ENCODE measurements at regions not wholly inside any gene's neighbourhood (a gene's known extent, or its start where the extent isn't known, plus 50 kb on each side); places are given as distances from the start of the nearest gene placed in this dataset.

DNA sequence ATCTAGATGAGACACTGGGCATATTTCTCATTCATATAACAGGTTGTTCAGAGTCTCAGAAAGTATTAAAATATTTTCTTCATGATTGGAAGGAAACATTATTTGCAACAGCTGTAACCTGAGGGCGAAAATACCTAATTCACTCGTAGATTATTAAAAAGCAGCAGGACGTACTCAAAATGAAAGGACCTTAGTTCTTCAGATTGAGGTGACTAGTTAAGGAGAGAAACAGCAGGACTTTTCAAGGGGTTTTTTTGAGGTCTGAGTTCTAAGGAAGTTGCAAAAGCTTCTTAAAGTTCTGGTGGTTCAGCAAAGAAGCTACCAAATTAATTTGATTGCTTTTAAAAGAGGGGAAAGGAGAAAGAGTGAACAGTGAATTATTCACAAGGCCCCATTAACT is 174.9 kb downstream of the TMEM161B start:
- POLR2A ChIA-PET = no interaction called here
- TF ChIP-seq, protein P1, sequence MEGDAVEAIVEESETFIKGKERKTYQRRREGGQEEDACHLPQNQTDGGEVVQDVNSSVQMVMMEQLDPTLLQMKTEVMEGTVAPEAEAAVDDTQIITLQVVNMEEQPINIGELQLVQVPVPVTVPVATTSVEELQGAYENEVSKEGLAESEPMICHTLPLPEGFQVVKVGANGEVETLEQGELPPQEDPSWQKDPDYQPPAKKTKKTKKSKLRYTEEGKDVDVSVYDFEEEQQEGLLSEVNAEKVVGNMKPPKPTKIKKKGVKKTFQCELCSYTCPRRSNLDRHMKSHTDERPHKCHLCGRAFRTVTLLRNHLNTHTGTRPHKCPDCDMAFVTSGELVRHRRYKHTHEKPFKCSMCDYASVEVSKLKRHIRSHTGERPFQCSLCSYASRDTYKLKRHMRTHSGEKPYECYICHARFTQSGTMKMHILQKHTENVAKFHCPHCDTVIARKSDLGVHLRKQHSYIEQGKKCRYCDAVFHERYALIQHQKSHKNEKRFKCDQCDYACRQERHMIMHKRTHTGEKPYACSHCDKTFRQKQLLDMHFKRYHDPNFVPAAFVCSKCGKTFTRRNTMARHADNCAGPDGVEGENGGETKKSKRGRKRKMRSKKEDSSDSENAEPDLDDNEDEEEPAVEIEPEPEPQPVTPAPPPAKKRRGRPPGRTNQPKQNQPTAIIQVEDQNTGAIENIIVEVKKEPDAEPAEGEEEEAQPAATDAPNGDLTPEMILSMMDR (IDR thresholded peaks at IDR 0.05) = no peak
- no peak for TF ChIP-seq EZH2 (IDR thresholded peaks at IDR 0.05; ENCODE audit: borderline replicate concordance, insufficient read depth, low read depth, low read length, poor library complexity, severe bottlenecking)
- H4K20me1 ChIP-seq (ENCODE audit: control insufficient read depth, insufficient read depth, low read length, poor library complexity, severe bottlenecking) = no peaks in the 10 kb centered on the region

DNA sequence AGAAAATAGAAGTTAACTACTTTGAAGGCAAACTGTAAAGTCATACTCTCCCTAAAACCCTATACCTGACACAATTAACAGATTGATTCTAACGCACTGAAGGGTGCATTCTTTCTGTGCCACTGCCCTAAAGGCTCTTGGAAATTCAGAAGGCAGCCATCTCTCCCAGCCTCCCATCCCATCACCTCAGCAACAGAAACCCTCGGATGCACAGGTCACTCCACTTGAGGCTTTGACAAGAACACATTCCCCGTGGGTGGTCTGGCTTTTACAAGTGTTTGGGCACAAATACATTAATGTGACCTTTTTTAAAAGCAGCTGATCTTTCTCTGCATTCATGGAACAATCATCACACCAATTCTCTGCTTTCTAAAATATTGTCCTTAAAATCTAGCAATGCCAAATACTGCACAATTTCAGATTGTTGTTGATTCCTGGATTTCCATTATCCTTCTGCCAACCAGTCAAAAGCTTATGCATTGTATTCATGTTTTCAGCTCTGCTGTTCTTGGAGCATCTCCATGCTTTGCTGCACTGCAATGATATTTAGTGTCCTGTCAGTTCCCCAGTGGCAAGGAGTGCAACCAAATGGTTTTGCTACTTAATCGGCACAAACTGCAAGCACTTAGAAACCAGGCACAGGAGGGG is 175.6 kb downstream of the TMEM161B start:
- Histone ChIP-seq H3K4me1 (ENCODE audit: control insufficient read depth in 2 of 2, insufficient read depth in 2 of 2, low read length in 2 of 2) (no peaks in the 10 kb centered on the region), H3K79me2 (ENCODE audit: control insufficient read depth, insufficient read depth, low read length) (no peaks in the 10 kb centered on the region), H3K27me3 (replicated peaks in 1 of 4; ENCODE audit: control extremely low read depth in 1 of 4, control insufficient read depth in 3 of 4, insufficient read depth in 4 of 4, low read length in 3 of 4) (no peaks in the 10 kb centered on the region), H3K4me3 (ENCODE audit: control extremely low read depth in 1 of 5, extremely low read depth in 1 of 5, insufficient read depth in 1 of 5, low read depth in 2 of 5, low read length in 4 of 5) (no peak overlapping the region), H3K36me3 (replicated peaks in 1 of 2; ENCODE audit: control extremely low read depth in 1 of 2, control insufficient read depth in 1 of 2, extremely low read depth in 1 of 2, insufficient read depth in 2 of 2, low read length in 1 of 2) (no peaks in the 10 kb centered on the region), H3K9ac (ENCODE audit: low read length) (no peak overlapping the region), H4K20me1 (ENCODE audit: control insufficient read depth, insufficient read depth, low read length, poor library complexity, severe bottlenecking) (no peaks in the 10 kb centered on the region), H2AFZ (ENCODE audit: insufficient read depth, low read depth, low read length, poor library complexity, severe bottlenecking) (no peak overlapping the region), H3K4me2 (replicated peaks; ENCODE audit: low read depth, low read length, poor library complexity, severe bottlenecking) (no peak overlapping the region), H3K9me3 (ENCODE audit: control extremely low read depth in 1 of 3, control insufficient read depth in 2 of 3, insufficient read depth in 1 of 3, low read length in 2 of 3) (no peaks in the 10 kb centered on the region), H3K27ac (ENCODE audit: low read length in 2 of 2) (no peak overlapping the region)
- no peak for DNase-seq
- intact Hi-C loops (cut with micrococcal nuclease) = no loop called here
- TF ChIP-seq, protein P1 (IDR thresholded peaks at IDR 0.05) = no peak
- TF ChIP-seq EZH2 (IDR thresholded peaks at IDR 0.05; ENCODE audit: borderline replicate concordance, insufficient read depth, low read depth, low read length, poor library complexity, severe bottlenecking) = no peak
- no peak overlapping the region for H3K27ac Mint-ChIP-seq
- ChIA-PET CTCF (no interaction called here), POLR2A (no interaction called here)
- H3K9me3 Mint-ChIP-seq (ENCODE audit: insufficient read depth) = no peaks in the 10 kb centered on the region
- WGBS (ENCODE audit: insufficient coverage) = 64% methylated on average over 4 of the region's 4 CpGs
- H3K4me3 Mint-ChIP-seq = no peak overlapping the region
- no peak for ATAC-seq (ENCODE audit: low read depth)
- no peaks in the 10 kb centered on the region for H3K4me1 Mint-ChIP-seq
- H3K27me3 Mint-ChIP-seq = peaks cover 3% of the 10 kb centered on the region

More for the DNA sequence above, 174.9 kb downstream of the TMEM161B start:
- DNase-seq (no peak), ATAC-seq (ENCODE audit: low read depth) (no peak)
- Histone ChIP-seq H3K9ac (ENCODE audit: low read length) (no peak overlapping the region), H3K27ac (ENCODE audit: low read length in 2 of 2) (no peak overlapping the region), H3K27me3 (replicated peaks in 1 of 4; ENCODE audit: control extremely low read depth in 1 of 4, control insufficient read depth in 3 of 4, insufficient read depth in 4 of 4, low read length in 3 of 4) (no peaks in the 10 kb centered on the region), H2AFZ (ENCODE audit: insufficient read depth, low read depth, low read length, poor library complexity, severe bottlenecking) (no peak overlapping the region), H3K4me2 (replicated peaks; ENCODE audit: low read depth, low read length, poor library complexity, severe bottlenecking) (no peak overlapping the region), H3K4me1 (ENCODE audit: control insufficient read depth in 2 of 2, insufficient read depth in 2 of 2, low read length in 2 of 2) (no peaks in the 10 kb centered on the region), H3K36me3 (replicated peaks in 1 of 2; ENCODE audit: control extremely low read depth in 1 of 2, control insufficient read depth in 1 of 2, extremely low read depth in 1 of 2, insufficient read depth in 2 of 2, low read length in 1 of 2) (no peaks in the 10 kb centered on the region), H3K79me2 (ENCODE audit: control insufficient read depth, insufficient read depth, low read length) (no peaks in the 10 kb centered on the region), H3K9me3 (ENCODE audit: control extremely low read depth in 1 of 3, control insufficient read depth in 2 of 3, insufficient read depth in 1 of 3, low read length in 2 of 3) (no peaks in the 10 kb centered on the region), H3K4me3 (ENCODE audit: control extremely low read depth in 1 of 5, extremely low read depth in 1 of 5, insufficient read depth in 1 of 5, low read depth in 2 of 5, low read length in 4 of 5) (no peak overlapping the region)
- intact Hi-C loops (cut with micrococcal nuclease) = no loop called here
- Mint-ChIP-seq H3K27me3 (peaks cover 3% of the 10 kb centered on the region), H3K9me3 (ENCODE audit: insufficient read depth) (no peaks in the 10 kb centered on the region), H3K4me3 (no peak overlapping the region), H3K4me1 (no peaks in the 10 kb centered on the region), H3K27ac (no peak overlapping the region)
- WGBS (ENCODE audit: insufficient coverage) = 65% methylated on average over 2 of the region's 3 CpGs
- CTCF ChIA-PET = no interaction called here

Data from B cell (primary cell).